HG02885 (cell line): ENCODE measurements at regions not wholly inside any gene's neighbourhood (a gene's known extent, or its start where the extent isn't known, plus 50 kb on each side); places are given as distances from the start of the nearest gene placed in this dataset.
"Not testable (repeated sequence)": the region's sequence is repeated elsewhere in the genome, so short reads cannot be mapped to it uniquely, and the experiment has no call there.

ENCODE experiments used
- ATAC-seq: cut with Tn5 transposase; IDR thresholded peaks from one replicate; pipeline ENCODE4 v1.9.1; 2021; ENCODE audit warnings: mild to moderate bottlenecking; ENCODE audit not compliant: unreplicated experiment, poor library complexity

- no peak for ATAC-seq
Observed at GRCh38 chr1:70553567-70553956, 142.5 kb downstream of the CTH start.

GRCh38 chr1:70554341-70554740, 143.3 kb downstream of the CTH start:
- ATAC-seq, result no peak

GRCh38 chr1:70556541-70556940, 145.5 kb downstream of the CTH start:
- ATAC-seq, result no peak

- ATAC-seq, result no peak
Observed at GRCh38 chr1:70567167-70567566, 156.1 kb downstream of the CTH start.

GRCh38 chr1:70571191-70571590, 160.1 kb downstream of the CTH start:
- ATAC-seq, result no peak

- no peak for ATAC-seq
Observed at GRCh38 chr1:70573317-70573843, 162.3 kb downstream of the CTH start.

GRCh38 chr1:70581661-70582060, 170.6 kb downstream of the CTH start:
- no peak for ATAC-seq

- no peak for ATAC-seq
Observed at GRCh38 chr1:70583522-70583921, 172.5 kb downstream of the CTH start.

GRCh38 chr1:70586046-70586445, 175.0 kb downstream of the CTH start:
- no peak for ATAC-seq

GRCh38 chr1:70587872-70588366, 176.9 kb downstream of the CTH start:
- no peak for ATAC-seq

- not testable (repeated sequence) for ATAC-seq
Observed at GRCh38 chr1:70593551-70593950, 182.5 kb downstream of the CTH start.

- ATAC-seq, result no peak
Observed at GRCh38 chr1:70608815-70609214, 197.7 kb downstream of the CTH start.

- not testable (repeated sequence) for ATAC-seq
Observed at GRCh38 chr1:70610164-70610563, 199.1 kb downstream of the CTH start.

- no peak for ATAC-seq
Observed at GRCh38 chr1:70616946-70617345, 205.9 kb downstream of the CTH start.

GRCh38 chr1:70617728-70618127, 206.7 kb downstream of the CTH start:
- ATAC-seq, result no peak

GRCh38 chr1:70627910-70628309, 216.8 kb downstream of the CTH start:
- ATAC-seq, result no peak

GRCh38 chr1:70628973-70629372, 217.9 kb downstream of the CTH start:
- ATAC-seq, result no peak

GRCh38 chr1:70633004-70633403, 221.9 kb downstream of the CTH start:
- no peak for ATAC-seq

- ATAC-seq, result no peak
Observed at GRCh38 chr1:70635868-70636267, 224.8 kb downstream of the CTH start.

GRCh38 chr1:70641868-70642267, 230.8 kb downstream of the CTH start:
- ATAC-seq, result no peak

- ATAC-seq, result no peak
Observed at GRCh38 chr1:70656361-70656760, 245.3 kb downstream of the CTH start.

- no peak for ATAC-seq
Observed at GRCh38 chr1:70659891-70660290, 248.8 kb downstream of the CTH start.
